CD4-positive, alpha-beta T cell (primary cell): ENCODE measurements at regions not wholly inside any gene's neighbourhood (a gene's known extent, or its start where the extent isn't known, plus 50 kb on each side); places are given as distances from the start of the nearest gene placed in this dataset.
A peak's percentile ranks its signal among the peaks of the same experiment; 100 is the strongest.

Experiments
- ATAC-seq: fragments of 200-7000 bp; cut with Tn5 transposase; one replicate; pipeline ENCODE4 v1.10.0; 2022; ENCODE audit warnings: mild to moderate bottlenecking; ENCODE audit not compliant: poor library complexity
- CTCF ChIA-PET: fragments of 350-600 bp; sonication (Branson Sonifier 250); formaldehyde crosslinking; loops from one replicate; lab custom pipeline; 2021; ENCODE audit warnings: antibody characterized with exemption, inconsistent platforms; lab: Charles Lee
- POLR2A ChIA-PET: fragments of 350-600 bp; sonication (Branson Sonifier 250); formaldehyde crosslinking; loops from one replicate; lab custom pipeline; 2021; ENCODE audit warnings: antibody characterized with exemption, inconsistent platforms; lab: Charles Lee
- DNase-seq, 14 experiments: peaks; one replicate each; pipeline ENCODE4 v3.0.0-alpha.2; 2013 to 2020; ENCODE audit warnings: mixed read lengths in 2 of 14
- H3K27ac ChIP-seq, 2 donors: one replicate each; pipeline versions ENCODE4 v1.5.1 to v1.7.0; 2013; ENCODE audit warnings: low read length in 2 of 2, low read depth in 1 of 2, mild to moderate bottlenecking in 1 of 2
- H3K27me3 ChIP-seq, 2 experiments: 1 replicate in 1 of 2; 2 replicates in 1 of 2; pipeline versions ENCODE4 v1.6.1 to v1.7.0; 2013; ENCODE audit warnings: low read length in 2 of 2, control low read depth in 1 of 2, mild to moderate bottlenecking in 1 of 2, moderate library complexity in 1 of 2; ENCODE audit not compliant: insufficient read depth in 2 of 2, control insufficient read depth in 1 of 2
- H3K36me3 ChIP-seq: one replicate; pipeline ENCODE4 v1.6.1; 2013; ENCODE audit warnings: low read length, control low read depth; ENCODE audit not compliant: insufficient read depth
- H3K4me1 ChIP-seq: one replicate; pipeline ENCODE4 v1.6.1; 2013; ENCODE audit warnings: low read length, control low read depth; ENCODE audit not compliant: insufficient read depth
- H3K4me3 ChIP-seq: one replicate; pipeline ENCODE4 v1.5.1; 2013; ENCODE audit warnings: mild to moderate bottlenecking, low read length, moderate library complexity
- H3K9me3 ChIP-seq, 2 experiments: 1 replicate in 1 of 2; 2 replicates in 1 of 2; pipeline versions ENCODE4 v1.6.1 to v1.7.0; 2013; ENCODE audit warnings: low read length in 2 of 2, mild to moderate bottlenecking in 2 of 2, control low read depth in 1 of 2, moderate library complexity in 1 of 2; ENCODE audit not compliant: control insufficient read depth in 1 of 2, insufficient read depth in 1 of 2
- H3K27ac Mint-ChIP-seq: one replicate; pipeline ENCODE4 v1.8.0; 2020; ENCODE audit warnings: mixed read lengths
- H3K27me3 Mint-ChIP-seq: one replicate; pipeline ENCODE4 v1.8.0; 2021; ENCODE audit warnings: mixed read lengths
- H3K36me3 Mint-ChIP-seq: one replicate; pipeline ENCODE4 v1.8.0; 2021; ENCODE audit warnings: low read depth, mixed read lengths
- H3K4me1 Mint-ChIP-seq: one replicate; pipeline ENCODE4 v1.8.0; 2021; ENCODE audit warnings: low read depth, mixed read lengths
- H3K4me3 Mint-ChIP-seq: one replicate; pipeline ENCODE4 v1.8.0; 2020; ENCODE audit warnings: mild to moderate bottlenecking, mixed read lengths
- H3K9me3 Mint-ChIP-seq: one replicate; pipeline ENCODE4 v1.8.0; 2020; ENCODE audit warnings: mixed read lengths
- intact Hi-C, 2 experiments: fragments of 100-400 bp; cut with DNase I in 1 of 2; cut with micrococcal nuclease in 1 of 2; formaldehyde crosslinking; loops; one replicate each; pipeline versions ENCODE4 v1.15.1 to v1.9.0; 2023 to 2025; cut with DNase I, micrococcal nuclease
- TF ChIP-seq, protein P1 (sequence below): fragments of 200-600 bp; IDR thresholded peaks from one replicate; pipeline ENCODE4 v1.8.0; 2022; ENCODE audit warnings: antibody characterized with exemption, mild to moderate bottlenecking

DNA sequence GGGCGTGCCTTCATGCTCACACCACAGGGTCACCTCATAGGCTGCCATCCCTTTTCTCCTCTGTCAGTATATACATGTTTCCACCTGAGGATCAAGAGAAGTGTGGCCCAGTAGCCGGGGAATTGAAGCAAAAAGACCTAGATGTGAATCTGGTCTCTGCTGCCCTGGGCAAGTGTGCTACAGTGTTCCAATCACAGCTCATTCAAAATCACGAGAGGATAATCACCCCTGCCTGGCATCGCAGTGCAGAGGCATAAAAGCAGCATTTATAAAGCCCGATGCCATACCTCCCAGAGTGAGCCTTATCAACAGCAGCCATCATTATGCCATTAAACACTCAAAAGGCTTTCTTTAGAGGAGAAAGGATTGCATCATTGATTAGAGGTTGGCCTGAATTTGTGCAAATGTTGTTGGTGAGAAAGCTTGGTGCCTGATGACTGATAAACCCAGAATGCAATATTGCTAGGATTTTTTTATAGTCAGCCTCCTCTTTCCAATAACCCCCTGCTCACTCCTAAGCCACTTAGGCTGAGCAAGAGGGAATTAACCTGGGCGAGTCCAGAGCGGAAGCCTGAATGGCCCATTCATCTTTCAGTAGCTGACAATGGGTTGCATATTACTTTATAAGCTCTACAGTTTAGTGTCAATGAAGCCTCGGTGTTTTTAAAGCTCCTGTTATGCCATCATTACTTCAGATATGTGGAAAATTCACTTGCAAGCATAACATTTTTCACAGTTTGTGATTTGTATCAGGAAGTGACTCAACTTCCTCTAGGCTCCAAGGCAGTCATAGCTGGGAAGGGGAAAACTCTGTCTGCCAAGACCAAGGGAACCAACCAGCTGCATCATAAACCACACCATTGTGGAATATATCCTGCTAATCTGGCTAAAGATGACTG lies 92.5 kb upstream of the NXT1 start:
- ChIA-PET POLR2A (no interaction called here), CTCF (no interaction called here)
- TF ChIP-seq, protein P1, sequence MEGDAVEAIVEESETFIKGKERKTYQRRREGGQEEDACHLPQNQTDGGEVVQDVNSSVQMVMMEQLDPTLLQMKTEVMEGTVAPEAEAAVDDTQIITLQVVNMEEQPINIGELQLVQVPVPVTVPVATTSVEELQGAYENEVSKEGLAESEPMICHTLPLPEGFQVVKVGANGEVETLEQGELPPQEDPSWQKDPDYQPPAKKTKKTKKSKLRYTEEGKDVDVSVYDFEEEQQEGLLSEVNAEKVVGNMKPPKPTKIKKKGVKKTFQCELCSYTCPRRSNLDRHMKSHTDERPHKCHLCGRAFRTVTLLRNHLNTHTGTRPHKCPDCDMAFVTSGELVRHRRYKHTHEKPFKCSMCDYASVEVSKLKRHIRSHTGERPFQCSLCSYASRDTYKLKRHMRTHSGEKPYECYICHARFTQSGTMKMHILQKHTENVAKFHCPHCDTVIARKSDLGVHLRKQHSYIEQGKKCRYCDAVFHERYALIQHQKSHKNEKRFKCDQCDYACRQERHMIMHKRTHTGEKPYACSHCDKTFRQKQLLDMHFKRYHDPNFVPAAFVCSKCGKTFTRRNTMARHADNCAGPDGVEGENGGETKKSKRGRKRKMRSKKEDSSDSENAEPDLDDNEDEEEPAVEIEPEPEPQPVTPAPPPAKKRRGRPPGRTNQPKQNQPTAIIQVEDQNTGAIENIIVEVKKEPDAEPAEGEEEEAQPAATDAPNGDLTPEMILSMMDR, result no peak
- Histone ChIP-seq H3K36me3 (no peaks in the 10 kb centered on the region), H3K4me3 (no peak overlapping the region), H3K27me3 (no peaks in the 10 kb centered on the region), H3K27ac (no peak overlapping the region), H3K4me1 (no peaks in the 10 kb centered on the region), H3K9me3 (no peaks in the 10 kb centered on the region)
- Mint-ChIP-seq H3K36me3 (no peaks in the 10 kb centered on the region), H3K27me3 (peaks cover 5% of the 10 kb centered on the region), H3K4me3 (no peak overlapping the region), H3K27ac (no peak overlapping the region), H3K4me1 (no peaks in the 10 kb centered on the region), H3K9me3 (no peaks in the 10 kb centered on the region)
- DNase-seq (peak in 2 of 14 experiments; percentile 32 to 49), ATAC-seq (no peak)
- intact Hi-C loops, result no loop called here

DNA sequence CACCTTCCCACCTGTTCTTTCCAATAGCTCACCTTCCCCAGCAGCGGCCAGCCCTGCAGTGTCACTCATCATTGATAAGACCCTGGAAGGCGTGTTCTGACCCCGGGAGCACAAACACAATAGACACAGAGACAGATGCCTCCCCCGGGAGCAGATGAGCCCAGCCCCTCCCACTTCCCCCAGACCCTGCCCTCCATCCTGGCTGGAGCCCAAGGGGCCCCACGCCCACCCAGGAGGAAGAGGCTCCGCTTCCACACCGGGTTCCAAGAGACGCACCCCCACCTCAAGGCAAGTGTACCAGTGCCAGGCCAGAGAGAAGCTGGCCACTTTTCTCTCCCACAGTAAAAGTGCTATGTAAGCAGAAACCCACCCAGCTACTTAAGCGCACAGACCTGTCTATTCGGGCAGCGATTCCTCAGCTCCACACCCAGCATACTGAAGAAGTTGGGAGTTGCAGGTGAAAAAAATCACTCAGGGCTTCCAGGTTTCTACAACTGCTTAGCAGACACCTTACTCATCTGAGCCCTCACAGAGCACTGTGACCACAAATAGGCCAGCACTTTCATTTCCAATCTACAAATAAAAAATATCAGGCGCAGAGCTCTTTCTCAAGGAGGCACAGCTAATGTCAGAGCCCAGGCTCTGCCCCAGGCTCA lies 93.4 kb upstream of the NXT1 start:
- no peak for ATAC-seq
- H3K9me3 ChIP-seq, result no peaks in the 10 kb centered on the region
- Mint-ChIP-seq H3K27me3 (peaks cover 6% of the 10 kb centered on the region), H3K9me3 (no peaks in the 10 kb centered on the region), H3K36me3 (no peaks in the 10 kb centered on the region), H3K27ac (no peak overlapping the region), H3K4me3 (no peak overlapping the region), H3K4me1 (no peaks in the 10 kb centered on the region)
- no peaks in the 10 kb centered on the region for H3K27me3 ChIP-seq
- POLR2A ChIA-PET, result no interaction called here
- H3K4me1 ChIP-seq, result no peaks in the 10 kb centered on the region
- no peak for DNase-seq
- no peak overlapping the region for H3K4me3 ChIP-seq
- intact Hi-C loops, result no loop called here
- H3K27ac ChIP-seq, result no peak overlapping the region
- TF ChIP-seq, protein P1, result no peak
- CTCF ChIA-PET, result no interaction called here
- no peaks in the 10 kb centered on the region for H3K36me3 ChIP-seq

DNA sequence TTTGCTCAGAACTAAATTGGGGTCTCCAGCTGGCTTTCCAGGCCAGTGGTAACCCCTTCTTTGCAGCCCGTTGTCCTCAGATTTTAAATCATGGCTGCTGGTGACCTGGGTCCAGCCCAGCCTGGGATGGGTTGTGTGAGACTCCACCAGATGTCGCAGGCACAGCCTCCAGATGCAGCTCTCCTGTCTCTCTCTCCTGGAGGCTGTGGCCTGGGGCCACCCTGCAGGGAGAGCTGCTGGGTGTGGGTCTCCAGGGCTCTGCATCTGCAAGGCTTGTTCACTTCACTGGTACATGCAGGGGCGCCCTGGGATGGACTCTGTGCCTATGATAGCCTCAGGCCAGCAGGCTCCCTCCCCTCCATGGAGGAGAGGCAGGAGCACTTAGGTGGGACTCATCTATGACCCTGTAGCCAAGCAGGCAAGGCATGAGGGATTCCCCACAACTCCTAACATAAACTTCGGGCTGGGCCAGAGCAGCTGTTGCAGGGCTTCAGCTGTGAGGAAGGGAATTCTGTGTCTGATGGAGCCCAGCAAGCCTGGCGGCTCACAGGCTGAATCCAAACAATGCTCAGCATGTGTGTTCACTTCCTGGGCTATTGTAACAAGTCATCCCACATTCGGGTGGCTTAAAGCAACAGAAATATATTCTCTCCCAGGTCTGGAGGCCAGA lies 94.7 kb upstream of the NXT1 start:
- Mint-ChIP-seq H3K9me3 (no peaks in the 10 kb centered on the region), H3K4me1 (no peaks in the 10 kb centered on the region), H3K27me3 (peaks cover 14% of the 10 kb centered on the region), H3K36me3 (no peaks in the 10 kb centered on the region), H3K4me3 (no peak overlapping the region), H3K27ac (no peak overlapping the region)
- ChIA-PET CTCF (no interaction called here), POLR2A (no interaction called here)
- TF ChIP-seq, protein P1, result no peak
- no peak for ATAC-seq
- intact Hi-C loops, result no loop called here
- DNase-seq, result no peak
- Histone ChIP-seq H3K9me3 (no peaks in the 10 kb centered on the region), H3K4me3 (no peak overlapping the region), H3K27me3 (no peaks in the 10 kb centered on the region), H3K27ac (no peak overlapping the region), H3K4me1 (no peaks in the 10 kb centered on the region), H3K36me3 (no peaks in the 10 kb centered on the region)
